ENCODE measurements at regions not wholly inside any gene's neighbourhood (a gene's known extent, or its start where the extent isn't known, plus 50 kb on each side); places are given as distances from the start of the nearest gene placed in this dataset.

DNA sequence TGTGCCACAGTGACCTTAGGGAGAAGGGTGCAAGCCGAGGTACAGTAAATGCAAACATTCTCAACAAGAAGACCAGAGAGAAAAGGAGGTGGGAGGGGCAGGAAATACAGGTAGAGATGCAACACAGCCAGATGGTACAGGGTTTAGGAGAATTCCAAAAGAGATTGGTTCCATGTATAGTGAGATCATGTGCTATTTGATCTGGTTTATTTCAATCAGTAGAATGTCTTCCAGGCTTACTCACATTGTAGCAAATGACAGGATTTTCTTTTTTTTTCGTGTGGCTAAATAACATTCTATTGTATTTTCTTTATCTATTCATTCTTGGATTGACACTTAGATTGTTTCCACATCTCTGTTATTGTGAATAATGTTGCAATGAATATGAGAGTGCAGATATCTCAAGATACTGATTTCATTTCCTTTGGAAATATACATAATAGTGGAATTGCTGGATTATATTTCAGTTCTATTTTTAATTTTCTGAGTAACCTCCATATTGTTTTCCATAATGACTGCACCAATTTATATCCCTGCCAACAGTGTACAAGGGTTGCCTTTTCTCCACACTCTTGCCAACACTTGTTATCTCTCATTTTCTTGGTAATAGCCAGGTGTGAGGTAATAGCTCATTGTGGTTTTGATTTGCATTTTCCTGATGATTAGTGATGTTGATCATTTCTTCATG is 107.8 kb upstream of the GAS1 start:
- TF ChIP-seq SUZ12 (IDR thresholded peaks at IDR 0.05) (no peak), FOXM1 (IDR thresholded peaks at IDR 0.05; ENCODE audit: borderline replicate concordance) (no peak), ZNF384 (IDR thresholded peaks at IDR 0.05) (no peak), FOXA1 (IDR thresholded peaks at IDR 0.05) (no peak), FOXK2 (IDR thresholded peaks at IDR 0.05) (no peak), BHLHE40 (IDR thresholded peaks at IDR 0.05; ENCODE audit: borderline replicate concordance) (no peak), TARDBP (IDR thresholded peaks at IDR 0.05) (no peak), L3MBTL2 (conservative IDR thresholded peaks at IDR 0.05) (no peak), ARNT (IDR thresholded peaks at IDR 0.05) (no peak), SP1 (IDR thresholded peaks at IDR 0.05) (no peak), NFRKB (IDR thresholded peaks at IDR 0.05) (no peak)
- TF ChIP-seq, protein P1, sequence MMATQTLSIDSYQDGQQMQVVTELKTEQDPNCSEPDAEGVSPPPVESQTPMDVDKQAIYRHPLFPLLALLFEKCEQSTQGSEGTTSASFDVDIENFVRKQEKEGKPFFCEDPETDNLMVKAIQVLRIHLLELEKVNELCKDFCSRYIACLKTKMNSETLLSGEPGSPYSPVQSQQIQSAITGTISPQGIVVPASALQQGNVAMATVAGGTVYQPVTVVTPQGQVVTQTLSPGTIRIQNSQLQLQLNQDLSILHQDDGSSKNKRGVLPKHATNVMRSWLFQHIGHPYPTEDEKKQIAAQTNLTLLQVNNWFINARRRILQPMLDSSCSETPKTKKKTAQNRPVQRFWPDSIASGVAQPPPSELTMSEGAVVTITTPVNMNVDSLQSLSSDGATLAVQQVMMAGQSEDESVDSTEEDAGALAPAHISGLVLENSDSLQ (IDR thresholded peaks at IDR 0.05), result no peak
- no peak for DNase-seq (ENCODE audit: extremely low spot score)
- ChIA-PET POLR2A (no interaction called here), CTCF (interaction anchor here (0.7 kb wide), 1 partner anchor 417 kb away, joined by 4 read pairs; no protein-coding TSS in a partner anchor)

DNA sequence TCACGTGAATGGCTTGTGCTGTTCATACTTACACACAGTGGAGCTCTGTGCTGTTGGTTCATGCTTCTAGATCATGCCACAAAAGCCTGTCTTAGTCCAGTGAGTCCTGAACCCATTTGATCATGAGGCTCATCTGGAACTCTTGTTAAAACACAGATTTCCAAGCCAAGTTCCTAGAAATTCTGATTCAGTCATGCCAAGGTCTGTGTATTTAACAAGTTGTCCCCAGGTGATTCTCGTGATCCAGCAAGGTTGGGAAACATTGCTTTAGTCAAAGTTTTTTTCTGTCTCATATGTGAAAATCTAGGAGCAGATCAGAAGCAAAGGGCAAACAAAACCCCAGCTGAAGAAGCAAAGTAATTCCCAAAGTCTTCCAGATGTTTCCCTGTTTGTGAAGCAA is 112.5 kb upstream of the GAS1 start:
- no peak for DNase-seq (ENCODE audit: extremely low spot score)
- no peak for TF ChIP-seq ELF4 (IDR thresholded peaks at IDR 0.05)
- no peak for TF ChIP-seq LEF1 (IDR thresholded peaks at IDR 0.05; ENCODE audit: borderline replicate concordance)
- TF ChIP-seq TARDBP (IDR thresholded peaks at IDR 0.05), result no peak
- TF ChIP-seq ARNT (IDR thresholded peaks at IDR 0.05), result no peak
- TF ChIP-seq HDGF (IDR thresholded peaks at IDR 0.05; ENCODE audit: borderline replicate concordance), result no peak
- no peak for TF ChIP-seq ZNF384 (IDR thresholded peaks at IDR 0.05)
- TF ChIP-seq BHLHE40 (IDR thresholded peaks at IDR 0.05; ENCODE audit: borderline replicate concordance), result no peak
- TF ChIP-seq CTBP1 (IDR thresholded peaks at IDR 0.05; ENCODE audit: borderline replicate concordance), result no peak
- no peak for TF ChIP-seq SUZ12 (IDR thresholded peaks at IDR 0.05)
- no peak for TF ChIP-seq FOXM1 (IDR thresholded peaks at IDR 0.05; ENCODE audit: borderline replicate concordance)
- no peak for TF ChIP-seq NFRKB (IDR thresholded peaks at IDR 0.05)
- no peak for TF ChIP-seq L3MBTL2 (conservative IDR thresholded peaks at IDR 0.05)
- no peak for TF ChIP-seq SP1 (IDR thresholded peaks at IDR 0.05)
- TF ChIP-seq FOXA1 (IDR thresholded peaks at IDR 0.05), result no peak
- TF ChIP-seq, protein P1 (IDR thresholded peaks at IDR 0.05), result no peak
- TF ChIP-seq FOXK2 (IDR thresholded peaks at IDR 0.05), result no peak
- ChIA-PET POLR2A (no interaction called here), CTCF (no interaction called here)

DNA sequence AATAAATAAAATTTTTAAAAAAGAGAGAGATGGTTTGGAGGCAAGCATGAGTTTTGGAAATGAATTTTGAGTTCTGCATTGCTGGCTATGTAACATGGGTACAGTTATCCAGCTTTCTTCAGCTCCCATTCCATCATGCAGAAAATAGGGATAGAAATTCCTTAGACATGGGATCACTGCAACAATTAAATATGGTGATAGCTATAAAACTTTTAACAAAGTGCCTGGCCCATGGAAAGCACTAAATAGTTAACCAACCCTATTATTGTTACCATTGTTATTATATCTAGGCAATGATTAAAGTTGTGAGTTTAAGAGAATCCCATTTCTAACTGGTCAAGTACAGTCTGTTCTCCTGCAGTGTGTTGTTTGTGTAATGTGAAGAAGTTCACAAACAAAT is 115.4 kb upstream of the GAS1 start:
- DNase-seq (ENCODE audit: extremely low spot score), result no peak
- TF ChIP-seq ZNF384 (IDR thresholded peaks at IDR 0.05) (no peak), FOXA1 (IDR thresholded peaks at IDR 0.05) (no peak), BHLHE40 (IDR thresholded peaks at IDR 0.05; ENCODE audit: borderline replicate concordance) (no peak)
- ChIA-PET POLR2A (no interaction called here), CTCF (no interaction called here)

DNA sequence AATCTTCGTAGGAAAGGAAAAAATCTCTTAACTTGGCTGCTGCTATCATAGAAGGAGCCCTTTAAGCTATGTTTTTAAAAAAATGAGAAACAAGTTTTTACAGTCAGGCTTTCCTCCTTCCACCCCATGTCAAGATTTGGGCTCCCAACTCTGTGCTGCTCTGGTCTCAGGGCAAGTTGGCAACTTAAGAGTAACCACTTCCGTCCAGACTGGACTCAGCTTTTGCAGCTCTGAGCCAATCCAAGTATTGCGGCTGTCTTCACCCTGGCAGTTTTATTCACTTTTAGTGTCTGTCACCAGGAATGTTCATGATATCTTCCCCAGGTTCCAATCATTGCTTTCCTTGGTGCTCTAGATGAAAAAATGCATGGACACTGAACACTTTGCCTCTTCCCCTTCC is 115.9 kb upstream of the GAS1 start:
- POLR2A ChIA-PET, result no interaction called here
- DNase-seq (ENCODE audit: extremely low spot score), result no peak
- TF ChIP-seq ZNF384 (IDR thresholded peaks at IDR 0.05) (no peak), L3MBTL2 (conservative IDR thresholded peaks at IDR 0.05) (no peak), ELF4 (IDR thresholded peaks at IDR 0.05) (no peak), FOXM1 (IDR thresholded peaks at IDR 0.05; ENCODE audit: borderline replicate concordance) (no peak), HDGF (IDR thresholded peaks at IDR 0.05; ENCODE audit: borderline replicate concordance) (no peak), TARDBP (IDR thresholded peaks at IDR 0.05) (no peak), FOXK2 (IDR thresholded peaks at IDR 0.05) (no peak), NFRKB (IDR thresholded peaks at IDR 0.05) (no peak), BHLHE40 (IDR thresholded peaks at IDR 0.05; ENCODE audit: borderline replicate concordance) (no peak), LEF1 (IDR thresholded peaks at IDR 0.05; ENCODE audit: borderline replicate concordance) (no peak), SUZ12 (IDR thresholded peaks at IDR 0.05) (no peak), CTBP1 (IDR thresholded peaks at IDR 0.05; ENCODE audit: borderline replicate concordance) (no peak), FOXA1 (IDR thresholded peaks at IDR 0.05) (no peak), SP1 (IDR thresholded peaks at IDR 0.05) (no peak)
- TF ChIP-seq, protein P1 (IDR thresholded peaks at IDR 0.05), result no peak
- CTCF ChIA-PET, result no interaction called here

DNA sequence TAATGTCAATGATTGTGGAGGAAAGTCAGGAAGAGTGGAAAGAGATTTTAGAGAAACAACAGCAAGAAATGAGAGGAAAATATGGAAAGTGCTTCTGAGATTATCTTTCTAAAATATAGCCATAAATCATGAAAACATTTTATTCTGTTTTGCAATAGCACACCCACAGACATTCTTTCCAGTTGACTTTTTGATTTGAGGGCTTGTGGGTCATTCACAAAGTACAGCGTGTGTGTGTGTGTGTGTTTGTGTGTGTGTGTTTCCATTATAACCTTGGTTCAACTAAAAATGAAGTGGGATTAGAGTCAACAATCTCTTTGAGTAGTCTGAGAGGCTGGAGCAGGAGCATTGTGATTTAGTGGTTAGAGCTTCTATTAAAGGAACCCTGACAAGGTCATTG is 116.6 kb upstream of the GAS1 start:
- ChIA-PET POLR2A (no interaction called here), CTCF (no interaction called here)
- no peak for TF ChIP-seq HDGF (IDR thresholded peaks at IDR 0.05; ENCODE audit: borderline replicate concordance)
- TF ChIP-seq ZNF384 (IDR thresholded peaks at IDR 0.05), result no peak
- no peak for TF ChIP-seq NFRKB (IDR thresholded peaks at IDR 0.05)
- no peak for TF ChIP-seq ELF4 (IDR thresholded peaks at IDR 0.05)
- TF ChIP-seq TARDBP (IDR thresholded peaks at IDR 0.05), result no peak
- DNase-seq (ENCODE audit: extremely low spot score), result no peak

DNA sequence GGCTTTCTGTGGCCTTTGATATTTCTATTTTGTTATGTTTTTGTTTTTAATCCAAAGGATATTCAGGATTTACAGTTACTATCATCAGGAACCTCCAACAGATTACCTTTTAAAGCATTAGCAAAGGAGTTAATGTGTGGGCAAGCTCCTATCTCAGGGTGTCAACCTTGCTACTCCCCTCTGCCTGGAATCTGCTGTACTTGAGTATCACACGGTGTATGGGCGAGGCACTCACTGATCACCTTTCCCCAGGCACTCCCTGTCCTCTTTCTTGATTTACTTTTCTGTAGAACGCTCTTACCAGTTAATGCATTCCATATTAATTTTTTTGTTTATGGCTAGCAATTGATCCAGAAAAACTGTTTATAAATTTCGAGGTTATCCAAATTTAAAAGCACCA is 117.0 kb upstream of the GAS1 start:
- POLR2A ChIA-PET, result no interaction called here
- DNase-seq (ENCODE audit: extremely low spot score), result no peak
- CTCF ChIA-PET, result no interaction called here
- TF ChIP-seq NFRKB (IDR thresholded peaks at IDR 0.05), result no peak
- TF ChIP-seq FOXM1 (IDR thresholded peaks at IDR 0.05; ENCODE audit: borderline replicate concordance), result no peak
- no peak for TF ChIP-seq FOXK2 (IDR thresholded peaks at IDR 0.05)
- no peak for TF ChIP-seq ARNT (IDR thresholded peaks at IDR 0.05)
- no peak for TF ChIP-seq CTBP1 (IDR thresholded peaks at IDR 0.05; ENCODE audit: borderline replicate concordance)
- no peak for TF ChIP-seq HDGF (IDR thresholded peaks at IDR 0.05; ENCODE audit: borderline replicate concordance)
- no peak for TF ChIP-seq ZNF384 (IDR thresholded peaks at IDR 0.05)
- no peak for TF ChIP-seq FOXA1 (IDR thresholded peaks at IDR 0.05)
- TF ChIP-seq SUZ12 (IDR thresholded peaks at IDR 0.05), result no peak
- no peak for TF ChIP-seq TARDBP (IDR thresholded peaks at IDR 0.05)
- TF ChIP-seq BHLHE40 (IDR thresholded peaks at IDR 0.05; ENCODE audit: borderline replicate concordance), result no peak
- no peak for TF ChIP-seq ELF4 (IDR thresholded peaks at IDR 0.05)
- no peak for TF ChIP-seq L3MBTL2 (conservative IDR thresholded peaks at IDR 0.05)
- TF ChIP-seq, protein P1 (IDR thresholded peaks at IDR 0.05), result no peak
- TF ChIP-seq LEF1 (IDR thresholded peaks at IDR 0.05; ENCODE audit: borderline replicate concordance), result no peak
